ENCODE measurements at regions not wholly inside any gene's neighbourhood (a gene's known extent, or its start where the extent isn't known, plus 50 kb on each side); places are given as distances from the start of the nearest gene placed in this dataset.

- FAIRE-seq: no peak
These were observed 799.0 kb downstream of the DACH1 start for GRCh38 chr13:71068041-71068440.

GRCh38 chr13:71067165-71067815, 799.7 kb downstream of the DACH1 start:
- no peak for FAIRE-seq

GRCh38 chr13:71056581-71056980, 810.4 kb downstream of the DACH1 start:
- FAIRE-seq: no peak

GRCh38 chr13:71055644-71056043, 811.4 kb downstream of the DACH1 start:
- no peak for FAIRE-seq

GRCh38 chr13:71055047-71055446, 812.0 kb downstream of the DACH1 start:
- FAIRE-seq: no peak

GRCh38 chr13:71054358-71054757, 812.6 kb downstream of the DACH1 start:
- no peak for FAIRE-seq

- no peak for FAIRE-seq
These were observed 815.4 kb downstream of the DACH1 start for GRCh38 chr13:71051573-71051972.

- FAIRE-seq: no peak
These were observed 820.5 kb downstream of the DACH1 start for GRCh38 chr13:71046360-71047079.

GRCh38 chr13:71045101-71045500, 821.9 kb downstream of the DACH1 start:
- FAIRE-seq: no peak

GRCh38 chr13:71039440-71039839, 827.6 kb downstream of the DACH1 start:
- no peak for FAIRE-seq

- no peak for FAIRE-seq
These were observed 833.0 kb downstream of the DACH1 start for GRCh38 chr13:71034018-71034417.

GRCh38 chr13:71033026-71033425, 834.0 kb downstream of the DACH1 start:
- FAIRE-seq: no peak

- no peak for FAIRE-seq
These were observed 836.2 kb downstream of the DACH1 start for GRCh38 chr13:71030784-71031183.

GRCh38 chr13:71028884-71029283, 838.1 kb downstream of the DACH1 start:
- no peak for FAIRE-seq

GRCh38 chr13:71021825-71022422, 845.1 kb downstream of the DACH1 start:
- no peak for FAIRE-seq

- FAIRE-seq: no peak
These were observed 848.0 kb downstream of the DACH1 start for GRCh38 chr13:71018995-71019394.

GRCh38 chr13:71018544-71018943, 848.5 kb downstream of the DACH1 start:
- FAIRE-seq: no peak

- no peak for FAIRE-seq
These were observed 849.4 kb downstream of the DACH1 start for GRCh38 chr13:71017607-71018006.

GRCh38 chr13:71015516-71015915, 851.5 kb downstream of the DACH1 start:
- FAIRE-seq: no peak

GRCh38 chr13:71015021-71015420, 852.0 kb downstream of the DACH1 start:
- no peak for FAIRE-seq

- no peak for FAIRE-seq
These were observed 861.1 kb downstream of the DACH1 start for GRCh38 chr13:71005919-71006318.

GRCh38 chr13:70995338-70995737, 871.7 kb downstream of the DACH1 start:
- no peak for FAIRE-seq

- no peak for FAIRE-seq
These were observed 872.8 kb downstream of the DACH1 start for GRCh38 chr13:70994191-70994590.

- FAIRE-seq: no peak
These were observed 878.8 kb upstream of the KLHL1 start for GRCh38 chr13:70987043-70987442.
